ENCODE measurements at regions not wholly inside any gene's neighbourhood (a gene's known extent, or its start where the extent isn't known, plus 50 kb on each side); places are given as distances from the start of the nearest gene placed in this dataset.

DNA sequence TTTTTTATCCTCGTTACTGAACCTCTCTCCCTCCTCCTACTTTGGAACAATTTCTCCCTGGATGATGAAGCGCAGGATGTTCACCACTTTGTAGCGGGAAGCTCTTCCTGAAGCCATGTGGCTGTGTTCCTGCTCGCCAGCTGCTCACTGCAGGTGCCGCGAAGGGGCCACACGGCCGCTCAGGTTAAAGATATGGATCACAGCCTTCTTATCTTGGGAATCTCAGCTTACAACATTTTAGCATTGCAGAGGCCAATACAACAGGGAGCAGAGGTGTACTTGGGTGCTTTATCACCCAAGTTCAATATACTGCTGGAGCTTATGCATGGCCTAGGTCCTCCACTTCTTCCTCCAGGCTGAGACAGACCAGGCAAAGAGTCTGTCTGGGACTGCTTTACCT is 201.2 kb upstream of the G2E3 start:
- TF ChIP-seq, protein P1, sequence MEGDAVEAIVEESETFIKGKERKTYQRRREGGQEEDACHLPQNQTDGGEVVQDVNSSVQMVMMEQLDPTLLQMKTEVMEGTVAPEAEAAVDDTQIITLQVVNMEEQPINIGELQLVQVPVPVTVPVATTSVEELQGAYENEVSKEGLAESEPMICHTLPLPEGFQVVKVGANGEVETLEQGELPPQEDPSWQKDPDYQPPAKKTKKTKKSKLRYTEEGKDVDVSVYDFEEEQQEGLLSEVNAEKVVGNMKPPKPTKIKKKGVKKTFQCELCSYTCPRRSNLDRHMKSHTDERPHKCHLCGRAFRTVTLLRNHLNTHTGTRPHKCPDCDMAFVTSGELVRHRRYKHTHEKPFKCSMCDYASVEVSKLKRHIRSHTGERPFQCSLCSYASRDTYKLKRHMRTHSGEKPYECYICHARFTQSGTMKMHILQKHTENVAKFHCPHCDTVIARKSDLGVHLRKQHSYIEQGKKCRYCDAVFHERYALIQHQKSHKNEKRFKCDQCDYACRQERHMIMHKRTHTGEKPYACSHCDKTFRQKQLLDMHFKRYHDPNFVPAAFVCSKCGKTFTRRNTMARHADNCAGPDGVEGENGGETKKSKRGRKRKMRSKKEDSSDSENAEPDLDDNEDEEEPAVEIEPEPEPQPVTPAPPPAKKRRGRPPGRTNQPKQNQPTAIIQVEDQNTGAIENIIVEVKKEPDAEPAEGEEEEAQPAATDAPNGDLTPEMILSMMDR (conservative IDR thresholded peaks at IDR 0.05; ENCODE audit: low read depth in 2 of 2): no peak
- TF ChIP-seq ZNF114 (CRISPR knock-in tag; IDR thresholded peaks at IDR 0.05): no peak
- TF ChIP-seq, protein P2, sequence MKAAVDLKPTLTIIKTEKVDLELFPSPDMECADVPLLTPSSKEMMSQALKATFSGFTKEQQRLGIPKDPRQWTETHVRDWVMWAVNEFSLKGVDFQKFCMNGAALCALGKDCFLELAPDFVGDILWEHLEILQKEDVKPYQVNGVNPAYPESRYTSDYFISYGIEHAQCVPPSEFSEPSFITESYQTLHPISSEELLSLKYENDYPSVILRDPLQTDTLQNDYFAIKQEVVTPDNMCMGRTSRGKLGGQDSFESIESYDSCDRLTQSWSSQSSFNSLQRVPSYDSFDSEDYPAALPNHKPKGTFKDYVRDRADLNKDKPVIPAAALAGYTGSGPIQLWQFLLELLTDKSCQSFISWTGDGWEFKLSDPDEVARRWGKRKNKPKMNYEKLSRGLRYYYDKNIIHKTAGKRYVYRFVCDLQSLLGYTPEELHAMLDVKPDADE (IDR thresholded peaks at IDR 0.05): no peak
- TF ChIP-seq ZNF331 (CRISPR knock-in tag; IDR thresholded peaks at IDR 0.05; ENCODE audit: low read depth): no peak
- no peak for TF ChIP-seq POLR2AphosphoS5 (IDR thresholded peaks at IDR 0.05; ENCODE audit: low read depth)
- no peak for TF ChIP-seq EZH2 (IDR thresholded peaks at IDR 0.05; ENCODE audit: low read depth, unreplicated experiment)
- H3K27me3 Mint-ChIP-seq (ENCODE audit: insufficient read depth, low read depth, poor library complexity): peaks cover 4% of the 10 kb centered on the region
- Histone ChIP-seq H3K4me1 (ENCODE audit: insufficient read depth) (no peaks in the 10 kb centered on the region), H3K36me3 (ENCODE audit: insufficient read depth) (no peaks in the 10 kb centered on the region), H4K20me1 (replicated peaks; ENCODE audit: insufficient read depth) (no peaks in the 10 kb centered on the region), H3K4me3 (no peak overlapping the region), H3K79me2 (replicated peaks; ENCODE audit: insufficient read depth) (no peaks in the 10 kb centered on the region), H3K27me3 (ENCODE audit: insufficient read depth) (no peaks in the 10 kb centered on the region), H2AFZ (no peak overlapping the region), H3K9me2 (ENCODE audit: insufficient read depth) (no peaks in the 10 kb centered on the region), H3K4me2 (no peak overlapping the region), H3F3A (replicated peaks; ENCODE audit: low read depth) (no peaks in the 10 kb centered on the region), H3K27ac (ENCODE audit: low read depth) (no peak overlapping the region)
- H3K27ac Mint-ChIP-seq: no peak overlapping the region; the same call in 1 of the 2 replicates
- ATAC-seq (no peak), DNase-seq (ENCODE audit: low spot score) (no peak)
- H3K36me3 Mint-ChIP-seq (ENCODE audit: low read depth): peaks cover 4% of the 10 kb centered on the region; the same call in 1 of the 3 replicates
- H3K4me3 Mint-ChIP-seq: no peak overlapping the region
- H3K9me3 Mint-ChIP-seq: peaks cover 3% of the 10 kb centered on the region; the same call in 1 of the 3 replicates
- H3K4me1 Mint-ChIP-seq: peaks cover 4% of the 10 kb centered on the region; the same call in 2 of the 3 replicates

DNA sequence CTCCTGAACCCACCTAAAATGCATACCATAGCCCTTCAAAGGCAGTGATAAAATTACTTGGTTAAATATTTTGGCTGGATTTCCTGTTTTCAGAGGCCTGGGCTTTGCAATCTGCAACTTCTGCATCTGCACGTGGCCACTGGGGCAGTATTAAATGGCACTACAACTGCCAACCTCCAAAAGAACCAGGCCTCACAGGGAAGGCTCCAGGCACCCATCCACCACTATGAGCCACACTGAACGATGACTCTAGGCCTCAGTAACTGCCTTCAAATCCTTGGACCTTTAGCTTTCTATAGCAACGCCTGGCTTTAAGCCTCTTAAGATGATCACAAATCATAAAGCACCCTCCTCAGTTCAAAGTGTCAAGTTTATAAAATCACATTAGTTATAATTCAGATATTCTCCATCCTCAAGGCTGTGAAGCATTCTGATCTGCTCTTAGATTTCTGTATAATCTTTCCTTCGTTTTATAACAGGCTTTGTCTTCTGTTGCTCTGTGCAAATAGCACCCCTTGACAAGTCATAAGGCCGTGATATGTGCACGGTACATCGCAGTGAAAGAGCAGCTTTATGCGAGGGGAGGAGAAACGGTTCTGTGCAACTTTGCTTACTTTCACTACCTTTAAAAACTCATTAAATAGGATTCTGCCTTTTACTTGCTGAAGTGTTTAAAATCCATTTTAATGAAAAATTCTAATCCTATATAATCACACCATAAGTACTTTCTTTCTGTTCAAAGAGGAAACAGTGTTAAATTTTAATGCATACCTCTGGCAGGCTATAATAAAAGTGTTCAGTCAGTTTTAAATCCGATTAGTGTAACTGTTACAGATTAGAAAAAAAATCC is 196.4 kb upstream of the G2E3 start:
- DNase-seq (ENCODE audit: low spot score): no peak
- Mint-ChIP-seq H3K27ac (no peak overlapping the region), H3K4me1 (peaks cover 6% of the 10 kb centered on the region), H3K4me3 (no peak overlapping the region), H3K27me3 (ENCODE audit: insufficient read depth, low read depth, poor library complexity) (peaks cover 4% of the 10 kb centered on the region), H3K36me3 (ENCODE audit: low read depth) (peaks cover 10% of the 10 kb centered on the region; the same call in 2 of the 3 replicates), H3K9me3 (peaks cover 9% of the 10 kb centered on the region)
- H3K9me2 ChIP-seq (ENCODE audit: insufficient read depth): no peaks in the 10 kb centered on the region
- peak overlapping the region; percentile 86; the same call in 1 of the 2 replicates for H2AFZ ChIP-seq
- ATAC-seq: no peak
- peak overlapping the region; percentile 62 for H3K4me2 ChIP-seq
- no peaks in the 10 kb centered on the region for H3K36me3 ChIP-seq (ENCODE audit: insufficient read depth)
- H3K27me3 ChIP-seq (ENCODE audit: insufficient read depth): no peaks in the 10 kb centered on the region
- 0 out of 2 replicates have a peak overlapping the region, but pooled peaks have one; percentile 67 for H3K27ac ChIP-seq (ENCODE audit: low read depth)
- H3K4me3 ChIP-seq: peak overlapping the region; percentile 17; the same call in 1 of the 2 replicates
- no peaks in the 10 kb centered on the region for H3F3A ChIP-seq (replicated peaks; ENCODE audit: low read depth)
- no peaks in the 10 kb centered on the region for H4K20me1 ChIP-seq (replicated peaks; ENCODE audit: insufficient read depth)
- peaks cover 5% of the 10 kb centered on the region; the same call in 1 of the 2 replicates for H3K4me1 ChIP-seq (ENCODE audit: insufficient read depth)
- no peaks in the 10 kb centered on the region for H3K79me2 ChIP-seq (replicated peaks; ENCODE audit: insufficient read depth)
- TF ChIP-seq, protein P3, sequence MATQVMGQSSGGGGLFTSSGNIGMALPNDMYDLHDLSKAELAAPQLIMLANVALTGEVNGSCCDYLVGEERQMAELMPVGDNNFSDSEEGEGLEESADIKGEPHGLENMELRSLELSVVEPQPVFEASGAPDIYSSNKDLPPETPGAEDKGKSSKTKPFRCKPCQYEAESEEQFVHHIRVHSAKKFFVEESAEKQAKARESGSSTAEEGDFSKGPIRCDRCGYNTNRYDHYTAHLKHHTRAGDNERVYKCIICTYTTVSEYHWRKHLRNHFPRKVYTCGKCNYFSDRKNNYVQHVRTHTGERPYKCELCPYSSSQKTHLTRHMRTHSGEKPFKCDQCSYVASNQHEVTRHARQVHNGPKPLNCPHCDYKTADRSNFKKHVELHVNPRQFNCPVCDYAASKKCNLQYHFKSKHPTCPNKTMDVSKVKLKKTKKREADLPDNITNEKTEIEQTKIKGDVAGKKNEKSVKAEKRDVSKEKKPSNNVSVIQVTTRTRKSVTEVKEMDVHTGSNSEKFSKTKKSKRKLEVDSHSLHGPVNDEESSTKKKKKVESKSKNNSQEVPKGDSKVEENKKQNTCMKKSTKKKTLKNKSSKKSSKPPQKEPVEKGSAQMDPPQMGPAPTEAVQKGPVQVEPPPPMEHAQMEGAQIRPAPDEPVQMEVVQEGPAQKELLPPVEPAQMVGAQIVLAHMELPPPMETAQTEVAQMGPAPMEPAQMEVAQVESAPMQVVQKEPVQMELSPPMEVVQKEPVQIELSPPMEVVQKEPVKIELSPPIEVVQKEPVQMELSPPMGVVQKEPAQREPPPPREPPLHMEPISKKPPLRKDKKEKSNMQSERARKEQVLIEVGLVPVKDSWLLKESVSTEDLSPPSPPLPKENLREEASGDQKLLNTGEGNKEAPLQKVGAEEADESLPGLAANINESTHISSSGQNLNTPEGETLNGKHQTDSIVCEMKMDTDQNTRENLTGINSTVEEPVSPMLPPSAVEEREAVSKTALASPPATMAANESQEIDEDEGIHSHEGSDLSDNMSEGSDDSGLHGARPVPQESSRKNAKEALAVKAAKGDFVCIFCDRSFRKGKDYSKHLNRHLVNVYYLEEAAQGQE (IDR thresholded peaks at IDR 0.05; ENCODE audit: unreplicated experiment): no peak
- TF ChIP-seq STAT1 (IDR thresholded peaks at IDR 0.05; ENCODE audit: unreplicated experiment): no peak
- TF ChIP-seq POLR2AphosphoS5 (IDR thresholded peaks at IDR 0.05; ENCODE audit: low read depth): no peak
- no peak for TF ChIP-seq EZH2phosphoT487 (IDR thresholded peaks at IDR 0.05; ENCODE audit: unreplicated experiment)
- TF ChIP-seq CREB1 (CRISPR knock-in tag; IDR thresholded peaks at IDR 0.05; ENCODE audit: low read depth): no peak
- TF ChIP-seq NANOG (IDR thresholded peaks at IDR 0.05; ENCODE audit: borderline replicate concordance): no peak
- TF ChIP-seq, protein P2 (IDR thresholded peaks at IDR 0.05): no peak
- TF ChIP-seq JUNB (IDR thresholded peaks at IDR 0.05; ENCODE audit: unreplicated experiment): no peak
- TF ChIP-seq EZH2 (IDR thresholded peaks at IDR 0.05; ENCODE audit: low read depth, unreplicated experiment): no peak

Measured in GM23338 (cell line).